Inflammatory macrophage (primary cell): ENCODE measurements at regions not wholly inside any gene's neighbourhood (a gene's known extent, or its start where the extent isn't known, plus 50 kb on each side); places are given as distances from the start of the nearest gene placed in this dataset.

Experiments
- DNase-seq, 2 donors: peaks; one replicate each; pipeline ENCODE4 v3.0.0-alpha.2; 2020 to 2022

- no peak for DNase-seq
Observed at GRCh38 chr10:21002091-21002878, 105.2 kb upstream of the NEBL start.

- peak in 1 of 2 donors; percentile 7 for DNase-seq
Observed at GRCh38 chr10:20999699-21000098, 102.6 kb upstream of the NEBL start.

GRCh38 chr10:20998036-20998435 is 100.9 kb upstream of the NEBL start:
- no peak for DNase-seq

GRCh38 chr10:20995123-20995987 is 98.2 kb upstream of the NEBL start:
- no peak for DNase-seq

GRCh38 chr10:20993830-20994527 is 96.9 kb upstream of the NEBL start:
- no peak for DNase-seq

- no peak for DNase-seq
Observed at GRCh38 chr10:20993389-20993788, 96.3 kb upstream of the NEBL start.

- DNase-seq = no peak
Observed at GRCh38 chr10:20991526-20991925, 94.4 kb upstream of the NEBL start.

GRCh38 chr10:20990604-20991003 is 93.5 kb upstream of the NEBL start:
- no peak for DNase-seq

- DNase-seq = no peak
Observed at GRCh38 chr10:20988357-20988983, 91.4 kb upstream of the NEBL start.

- no peak for DNase-seq
Observed at GRCh38 chr10:20986049-20986448, 88.9 kb upstream of the NEBL start.

GRCh38 chr10:20984662-20985061 is 87.6 kb upstream of the NEBL start:
- DNase-seq = no peak

GRCh38 chr10:20981419-20981953 is 84.4 kb upstream of the NEBL start:
- no peak for DNase-seq

- no peak for DNase-seq
Observed at GRCh38 chr10:20978617-20979016, 81.5 kb upstream of the NEBL start.

- DNase-seq = no peak
Observed at GRCh38 chr10:20977300-20977699, 80.2 kb upstream of the NEBL start.

GRCh38 chr10:20976891-20977290 is 79.8 kb upstream of the NEBL start:
- no peak for DNase-seq

- no peak for DNase-seq
Observed at GRCh38 chr10:20976390-20976789, 79.3 kb upstream of the NEBL start.

GRCh38 chr10:20975236-20975635 is 78.1 kb upstream of the NEBL start:
- DNase-seq = no peak

GRCh38 chr10:20972925-20973324 is 75.8 kb upstream of the NEBL start:
- DNase-seq = no peak

- DNase-seq = no peak
Observed at GRCh38 chr10:20971901-20972300, 74.8 kb upstream of the NEBL start.

GRCh38 chr10:20970708-20971107 is 73.6 kb upstream of the NEBL start:
- DNase-seq = no peak

GRCh38 chr10:20970044-20970443 is 72.9 kb upstream of the NEBL start:
- no peak for DNase-seq

GRCh38 chr10:20966426-20966825 is 69.3 kb upstream of the NEBL start:
- DNase-seq = no peak
